GM19023 (cell line): ENCODE measurements at regions not wholly inside any gene's neighbourhood (a gene's known extent, or its start where the extent isn't known, plus 50 kb on each side); places are given as distances from the start of the nearest gene placed in this dataset.
"Not testable (repeated sequence)": the region's sequence is repeated elsewhere in the genome, so short reads cannot be mapped to it uniquely, and the experiment has no call there.

Experiments
- ATAC-seq: cut with Tn5 transposase; IDR thresholded peaks from one replicate; pipeline ENCODE4 v1.9.1; 2021; ENCODE audit warnings: mild to moderate bottlenecking, moderate library complexity; ENCODE audit not compliant: unreplicated experiment

- ATAC-seq, result no peak
Measured at GRCh38 chr18:40348196-40348595, 1606.8 kb upstream of the PIK3C3 start.

GRCh38 chr18:40347261-40347660, 1607.8 kb upstream of the PIK3C3 start:
- no peak for ATAC-seq

- ATAC-seq, result no peak
Measured at GRCh38 chr18:40346146-40346545, 1608.9 kb upstream of the PIK3C3 start.

GRCh38 chr18:40341701-40342100, 1613.3 kb upstream of the PIK3C3 start:
- no peak for ATAC-seq

- ATAC-seq, result no peak
Measured at GRCh38 chr18:40338284-40338683, 1616.8 kb upstream of the PIK3C3 start.

- ATAC-seq, result no peak
Measured at GRCh38 chr18:40326985-40327384, 1628.0 kb upstream of the PIK3C3 start.

- ATAC-seq, result no peak
Measured at GRCh38 chr18:40325988-40326387, 1629.0 kb upstream of the PIK3C3 start.

- ATAC-seq, result no peak
Measured at GRCh38 chr18:40314199-40314598, 1640.8 kb upstream of the PIK3C3 start.

- no peak for ATAC-seq
Measured at GRCh38 chr18:40313030-40313642, 1641.9 kb upstream of the PIK3C3 start.

GRCh38 chr18:40307627-40308026, 1647.4 kb upstream of the PIK3C3 start:
- ATAC-seq, result no peak

GRCh38 chr18:40296717-40297413, 1658.2 kb upstream of the PIK3C3 start:
- no peak for ATAC-seq

GRCh38 chr18:40292985-40293710, 1661.9 kb upstream of the PIK3C3 start:
- ATAC-seq, result no peak

GRCh38 chr18:40283560-40283959, 1671.5 kb upstream of the PIK3C3 start:
- ATAC-seq, result no peak

GRCh38 chr18:40281356-40281755, 1673.7 kb upstream of the PIK3C3 start:
- ATAC-seq, result not testable (repeated sequence)

- ATAC-seq, result no peak
Measured at GRCh38 chr18:40274618-40275196, 1680.3 kb upstream of the PIK3C3 start.

GRCh38 chr18:40272630-40273231, 1682.3 kb upstream of the PIK3C3 start:
- no peak for ATAC-seq

- ATAC-seq, result no peak
Measured at GRCh38 chr18:40259115-40259835, 1695.8 kb upstream of the PIK3C3 start.

- ATAC-seq, result no peak
Measured at GRCh38 chr18:40258311-40258710, 1696.7 kb upstream of the PIK3C3 start.

GRCh38 chr18:40250236-40250635, 1704.8 kb upstream of the PIK3C3 start:
- no peak for ATAC-seq

- no peak for ATAC-seq
Measured at GRCh38 chr18:40249390-40250080, 1705.5 kb upstream of the PIK3C3 start.
